Left lobe of liver (tissue), 2 donors: ENCODE measurements at regions not wholly inside any gene's neighbourhood (a gene's known extent, or its start where the extent isn't known, plus 50 kb on each side); places are given as distances from the start of the nearest gene placed in this dataset.

ENCODE experiments used
- ATAC-seq: fragments of 200-7000 bp; cut with Tn5 transposase; one replicate; pipeline ENCODE4 v1.9.1; 2020; ENCODE audit warnings: mild to moderate bottlenecking, moderate library complexity
- DNase-seq: peaks from one replicate; pipeline ENCODE4 v3.0.0-alpha.2; 2020; ENCODE audit warnings: low spot score
- donor health status: DM: no; HTN: no; CAD: no; lungs with moderate emphysema.
- donor health status: DM: no; HTN: yes; CAD: no.

DNA sequence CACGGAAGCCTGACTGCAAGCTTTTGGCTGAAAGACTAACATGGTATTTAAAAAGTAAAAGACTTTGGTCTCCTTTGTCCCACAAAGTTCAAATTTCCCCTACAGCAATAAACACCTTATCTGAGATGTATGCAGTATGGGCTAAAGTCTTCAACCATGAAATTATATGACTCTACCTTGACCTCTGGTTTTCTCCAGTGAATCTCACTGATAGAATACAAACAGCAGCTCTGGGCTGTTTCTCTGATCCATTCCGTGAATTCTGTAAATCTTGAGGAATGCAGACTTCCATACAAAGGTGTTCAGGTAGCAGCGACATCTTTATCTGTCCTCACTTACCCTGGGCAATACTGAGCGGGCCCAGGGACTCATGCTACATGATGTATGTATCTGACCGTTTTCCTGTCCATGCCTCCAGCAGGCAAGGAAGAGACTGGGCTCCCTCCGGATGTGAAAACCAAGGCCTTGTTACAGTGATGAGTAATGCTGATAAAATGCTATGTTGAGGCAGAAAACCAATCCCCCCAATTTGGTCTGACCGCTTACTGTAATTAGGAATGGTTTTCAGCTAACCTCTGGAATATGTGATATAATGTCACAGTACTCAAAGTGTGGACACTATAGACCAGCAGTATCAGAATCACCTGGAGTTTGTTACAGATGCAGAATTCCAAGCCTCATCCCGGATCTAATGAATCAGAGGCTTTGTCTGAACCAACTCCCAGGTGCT is 589.8 kb downstream of the HS3ST4 start:
- ATAC-seq = no peak
- no peak for DNase-seq

DNA sequence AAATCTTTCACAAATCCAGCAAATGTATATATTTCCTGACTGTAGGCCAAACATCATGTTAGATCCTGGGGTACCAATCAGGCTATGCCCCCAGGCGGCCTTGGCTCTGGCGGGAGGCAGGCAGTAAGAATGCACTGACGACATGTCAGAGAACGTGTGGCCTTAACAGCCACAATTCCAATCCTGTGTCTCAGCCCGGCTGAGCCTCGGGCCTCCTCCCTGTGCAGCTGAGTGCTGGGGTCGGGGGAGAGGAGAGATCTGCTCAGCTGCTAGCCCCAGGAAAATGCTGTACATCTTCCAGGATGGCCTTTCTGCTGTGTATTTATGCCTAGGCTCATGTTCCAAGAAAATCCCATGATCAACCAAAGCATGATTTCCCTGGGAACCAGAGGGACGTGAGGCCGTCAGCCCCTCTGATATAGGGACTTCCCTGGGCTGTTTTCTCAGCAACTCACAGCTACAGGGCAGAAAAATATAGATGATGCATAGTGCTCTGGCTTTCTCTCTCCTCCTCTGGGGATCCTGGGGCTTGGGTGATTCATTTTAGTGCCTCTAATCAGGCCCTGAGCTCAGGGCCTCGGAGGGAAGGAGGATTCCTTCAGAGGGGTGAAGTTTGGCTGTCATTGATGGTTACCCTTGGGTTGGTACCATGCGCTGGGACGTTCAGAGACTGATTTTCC is 604.0 kb downstream of the HS3ST4 start:
- DNase-seq = no peak
- no peak for ATAC-seq

DNA sequence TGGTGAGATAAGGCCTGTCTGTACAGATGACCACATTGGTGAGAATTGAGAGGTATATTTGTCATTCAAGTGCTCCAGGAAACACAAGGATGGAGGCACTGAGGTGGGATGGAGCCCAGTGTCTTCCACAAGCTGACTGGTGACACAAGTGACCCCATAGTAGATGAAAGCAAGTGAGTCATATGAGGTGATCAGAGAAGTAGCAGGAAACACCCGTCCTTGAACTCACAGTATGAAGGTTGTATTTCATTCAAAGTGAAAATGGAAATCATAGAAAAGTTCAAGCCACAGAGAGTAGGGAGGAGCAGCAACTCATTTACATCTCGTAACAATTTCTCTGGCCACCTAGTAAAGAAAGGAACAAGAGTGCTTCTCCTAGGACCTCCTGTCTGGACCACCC is 609.8 kb downstream of the HS3ST4 start:
- no peak for ATAC-seq

DNA sequence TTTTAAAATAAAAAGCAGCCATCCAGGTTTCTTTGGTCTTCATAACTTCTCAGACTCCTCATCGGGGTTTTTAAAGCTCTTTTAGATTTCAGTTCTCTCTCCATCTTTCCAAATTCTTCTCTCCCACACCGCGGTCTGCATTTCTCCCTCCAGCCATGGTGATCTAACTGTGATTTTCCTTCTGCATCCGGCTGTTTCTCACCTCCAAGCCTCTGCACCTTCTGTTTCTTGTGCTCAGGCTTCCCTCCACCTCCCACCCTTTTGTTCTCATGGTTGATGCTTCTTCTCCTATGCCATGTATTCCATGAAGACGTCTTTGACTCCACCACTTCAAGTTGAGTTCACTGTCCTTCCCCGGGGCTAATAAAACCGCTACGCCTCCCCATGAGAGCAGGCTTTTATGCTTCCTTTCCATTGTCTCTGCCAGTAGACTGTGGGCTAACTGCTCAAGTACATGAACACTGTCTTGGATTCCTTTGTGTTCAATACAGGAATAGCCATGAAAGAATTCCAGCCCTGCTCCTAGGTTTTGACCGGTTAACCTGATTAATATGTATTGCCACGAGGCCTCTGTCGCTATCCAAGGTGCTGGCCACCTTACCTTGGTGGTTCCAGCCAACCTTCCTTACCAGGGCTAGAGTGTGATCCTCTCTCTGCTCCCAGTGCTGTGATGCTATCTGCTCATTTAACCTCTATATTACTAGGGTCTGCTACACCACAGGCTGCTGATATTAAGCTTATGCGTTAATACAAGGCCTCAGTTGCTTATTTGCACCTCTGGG is 625.1 kb downstream of the HS3ST4 start:
- no peak for DNase-seq
- ATAC-seq = no peak

More for the DNA sequence above, 609.8 kb downstream of the HS3ST4 start:
- DNase-seq = no peak

DNA sequence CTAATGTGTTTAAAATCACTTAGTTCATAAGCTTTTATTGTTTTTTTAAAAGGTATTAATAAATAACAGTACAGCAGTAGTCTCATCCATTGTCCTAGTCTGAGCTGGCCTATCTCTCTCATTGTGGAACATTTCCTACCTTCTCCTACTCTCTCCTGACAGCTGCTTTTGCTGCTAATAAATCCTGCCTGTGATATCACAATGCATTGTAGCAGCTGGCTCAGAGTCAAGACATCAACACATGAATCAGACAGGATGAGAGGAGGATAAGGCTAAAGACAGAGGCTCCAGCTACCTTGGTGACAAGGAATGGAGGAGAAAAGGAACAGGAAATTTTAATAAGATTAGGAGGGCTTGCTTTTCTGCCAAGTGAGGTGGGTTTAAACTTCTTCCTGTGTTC is 626.1 kb downstream of the HS3ST4 start:
- ATAC-seq = no peak
- no peak for DNase-seq

DNA sequence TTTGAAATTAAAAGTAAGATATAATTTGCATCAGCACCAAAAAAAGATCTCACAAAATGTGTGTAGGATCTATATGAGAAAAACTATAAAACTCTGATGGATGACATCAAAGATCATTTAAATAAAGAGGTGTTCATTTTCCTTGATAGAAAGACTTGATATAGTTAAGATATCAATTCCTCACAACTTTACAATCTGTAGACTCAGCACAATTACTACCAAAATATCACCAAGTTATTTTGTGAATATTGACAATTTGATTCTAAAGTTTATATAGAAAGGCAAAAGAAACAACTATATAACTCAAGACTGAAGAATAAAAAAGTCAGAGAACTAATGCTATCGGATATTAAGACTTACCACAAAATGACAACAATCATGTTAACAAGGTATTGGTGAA is 638.9 kb downstream of the HS3ST4 start:
- ATAC-seq = no peak
- no peak for DNase-seq

DNA sequence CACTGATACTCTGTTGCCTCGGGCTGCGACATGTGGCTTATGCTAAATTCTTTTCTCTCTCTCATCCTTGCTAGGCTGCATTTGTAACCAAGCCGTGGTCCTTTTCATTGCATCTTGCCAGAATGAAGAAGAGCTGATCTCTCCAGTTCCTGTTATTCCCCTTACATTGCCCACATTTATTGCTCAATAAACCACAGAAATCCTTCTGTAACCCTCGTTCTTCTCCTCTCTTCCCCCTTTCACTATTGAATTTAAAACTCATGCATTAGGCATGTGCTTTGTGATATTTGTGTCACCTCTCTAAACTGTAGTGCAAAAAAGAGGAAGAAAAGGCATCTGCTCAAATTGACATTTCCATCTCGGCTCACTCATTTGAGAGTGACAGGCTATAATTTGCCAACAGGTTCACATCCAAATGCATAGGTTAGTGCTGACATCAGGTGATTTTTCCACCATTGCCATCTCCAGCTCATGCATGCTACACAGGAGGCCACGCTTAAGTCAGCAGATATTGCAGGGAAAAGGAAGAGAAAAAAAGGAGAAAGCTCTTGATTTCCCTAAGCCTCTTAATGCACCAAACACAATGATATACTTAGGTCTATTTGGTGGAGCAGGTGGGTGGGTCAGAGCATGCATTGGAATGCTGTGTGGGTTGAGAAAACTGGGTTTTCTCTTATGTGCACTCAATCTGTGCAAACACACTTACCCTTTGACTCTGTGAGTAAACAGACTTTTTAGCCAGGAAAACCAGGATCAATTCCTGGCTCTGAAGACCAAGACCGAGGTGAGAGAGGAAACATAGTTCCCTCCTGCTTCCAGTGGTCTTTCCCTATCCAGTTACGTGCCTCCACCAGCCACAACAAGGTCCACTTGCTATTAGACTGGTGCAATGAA is 642.7 kb downstream of the HS3ST4 start:
- DNase-seq = peak; percentile 44
- ATAC-seq = peak; percentile 94

DNA sequence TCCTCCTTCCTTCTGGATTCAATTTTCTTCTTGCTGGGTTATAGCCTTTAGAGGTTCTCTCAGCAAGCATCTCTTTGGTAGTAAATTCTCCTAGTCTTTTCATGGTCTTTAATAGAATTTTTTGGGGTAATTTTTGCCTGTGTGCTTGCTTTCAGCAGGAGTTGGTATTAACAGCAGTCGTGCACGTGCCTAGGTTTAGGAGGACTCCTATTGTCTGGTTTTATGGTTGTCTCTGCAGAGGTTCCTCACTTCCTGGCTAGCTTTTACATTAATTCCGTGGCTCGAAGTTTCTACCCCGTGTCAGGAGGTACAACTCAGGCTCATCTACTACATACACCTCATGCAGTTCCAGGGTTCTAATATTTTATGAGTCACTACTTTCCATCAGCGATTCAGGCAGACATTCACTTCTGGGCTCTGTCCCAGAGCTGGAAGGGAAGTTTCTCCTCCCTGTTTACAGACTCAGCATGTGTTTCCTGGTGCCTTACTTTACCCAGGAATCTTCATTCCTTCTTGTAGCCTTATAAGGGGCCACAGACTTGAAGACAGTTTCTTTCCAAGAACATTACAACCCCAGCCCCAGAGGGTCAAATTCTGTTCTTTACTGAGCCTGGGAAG is 643.6 kb downstream of the HS3ST4 start:
- ATAC-seq (peak; percentile 68), DNase-seq (no peak)

DNA sequence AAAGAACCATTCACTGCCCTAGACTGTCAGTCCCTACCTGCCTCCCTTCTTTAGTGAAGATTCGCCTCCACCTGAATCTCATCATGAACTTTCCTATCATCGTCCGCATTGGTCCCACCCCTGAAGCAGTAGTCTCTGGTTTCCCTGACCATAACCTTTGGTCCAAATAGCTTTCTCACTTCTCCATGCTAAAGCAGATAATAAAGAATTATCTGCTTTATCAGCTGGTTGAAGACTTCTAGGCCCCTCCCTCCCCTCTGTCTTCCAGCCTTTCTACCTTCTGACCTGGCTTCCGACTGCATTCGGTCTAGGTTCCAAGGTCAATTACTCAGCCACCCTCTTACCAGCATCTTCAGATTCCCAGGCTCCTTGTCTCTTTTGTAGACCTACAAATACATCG is 650.9 kb downstream of the HS3ST4 start:
- ATAC-seq (no peak), DNase-seq (no peak)

DNA sequence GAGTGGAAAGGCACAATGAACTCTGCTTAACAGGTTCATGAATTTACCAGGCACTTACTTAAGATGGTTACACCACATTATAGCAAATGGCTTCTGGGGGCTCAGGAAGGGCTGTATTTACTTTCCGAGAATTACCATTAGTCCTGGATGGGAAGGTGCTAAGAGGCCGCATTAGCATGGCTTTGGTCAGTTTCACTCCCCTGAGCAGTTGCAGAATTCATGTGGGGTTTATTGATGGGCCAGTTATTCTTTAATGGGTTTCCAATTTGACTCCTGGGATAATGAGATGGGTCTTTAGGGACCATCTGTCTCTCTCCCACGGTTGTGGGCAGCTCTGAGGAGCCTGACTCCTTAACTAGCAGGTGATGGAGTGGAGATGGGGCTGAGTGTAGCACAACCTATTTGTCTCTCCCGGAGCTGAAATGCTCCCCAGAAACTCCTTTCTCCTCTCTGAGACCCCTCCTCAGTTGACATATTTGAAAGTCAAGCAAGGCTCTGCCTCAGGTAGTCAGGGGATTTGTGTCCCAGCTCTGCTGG is 652.5 kb downstream of the HS3ST4 start:
- ATAC-seq = no peak
- DNase-seq = no peak

DNA sequence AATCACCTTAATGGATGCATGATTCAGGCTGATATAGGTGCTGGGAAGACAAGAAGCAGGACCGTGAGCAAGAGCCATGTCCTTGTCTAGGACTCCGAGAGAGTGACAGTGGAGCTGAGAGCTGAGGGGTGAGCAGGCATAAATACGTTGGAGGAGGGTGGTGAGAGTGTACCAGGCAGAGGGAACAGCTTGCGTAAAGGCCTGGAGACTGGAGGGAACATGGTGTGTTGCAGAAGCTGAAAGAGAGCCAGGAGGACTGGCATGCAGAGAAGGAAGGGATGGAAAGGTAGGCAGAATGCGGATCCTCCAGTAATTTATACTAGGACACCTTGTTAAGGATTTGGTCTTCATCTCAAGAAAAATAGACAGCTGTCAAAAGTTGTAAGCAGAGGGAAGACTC is 653.2 kb downstream of the HS3ST4 start:
- DNase-seq = no peak
- no peak for ATAC-seq

DNA sequence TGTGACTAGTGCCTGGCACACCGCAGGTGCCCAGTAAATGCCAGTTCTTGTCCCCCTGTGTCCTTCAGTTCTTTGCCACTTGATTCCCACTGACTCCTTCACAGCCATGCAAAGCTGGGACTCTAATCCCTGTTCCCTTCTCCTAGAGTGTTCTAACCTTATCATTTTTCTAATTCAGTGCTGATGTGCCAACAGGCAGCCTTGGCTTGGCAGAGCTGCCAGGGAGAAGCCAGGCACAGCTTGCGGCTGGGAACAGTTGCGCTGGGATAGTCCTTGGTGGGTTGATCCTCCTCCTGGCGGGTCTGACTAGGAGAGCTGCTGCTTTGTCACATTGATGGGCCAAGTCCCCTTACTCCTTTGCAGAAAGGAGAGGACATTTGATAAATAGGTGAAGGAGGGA is 654.2 kb downstream of the HS3ST4 start:
- DNase-seq (no peak), ATAC-seq (no peak)

DNA sequence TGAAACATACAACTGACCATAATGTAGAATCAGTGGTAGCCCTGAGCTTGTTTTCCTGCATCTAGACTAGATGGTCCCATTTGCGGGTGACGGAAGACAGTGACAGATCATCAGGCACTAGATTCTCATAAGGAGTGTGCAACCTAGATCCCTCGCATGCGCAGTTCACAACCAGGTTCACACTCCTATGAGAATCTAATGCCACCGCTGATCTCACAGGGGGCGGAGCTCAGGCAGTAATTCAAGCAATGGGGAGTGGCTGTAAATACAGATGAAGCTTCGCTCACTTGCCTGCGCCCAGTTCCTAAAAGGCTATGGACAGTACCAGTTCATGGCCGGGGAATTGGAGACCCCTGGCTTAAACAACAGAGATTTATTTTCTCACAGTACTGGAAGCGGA is 656.3 kb downstream of the HS3ST4 start:
- ATAC-seq (no peak), DNase-seq (no peak)

DNA sequence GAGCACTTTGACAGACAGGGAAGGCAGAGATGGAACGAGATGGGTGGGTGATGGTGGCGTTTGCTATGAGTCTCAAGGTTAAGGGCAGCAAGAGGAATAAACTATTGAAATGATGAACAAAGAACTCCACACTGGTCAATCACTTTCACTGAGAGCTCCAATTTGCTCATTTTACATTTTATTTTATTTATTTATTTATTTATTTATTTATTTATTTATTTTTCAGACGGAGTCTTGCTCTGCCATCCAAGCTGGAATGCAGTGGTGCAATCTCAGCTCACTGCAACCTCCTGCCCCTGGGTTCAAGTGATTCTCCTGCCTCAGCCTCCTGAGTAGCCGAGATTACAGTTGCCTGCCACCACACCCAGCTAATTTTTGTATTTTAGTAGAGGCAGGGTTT is 669.1 kb downstream of the HS3ST4 start:
- no peak for DNase-seq
- no peak for ATAC-seq

DNA sequence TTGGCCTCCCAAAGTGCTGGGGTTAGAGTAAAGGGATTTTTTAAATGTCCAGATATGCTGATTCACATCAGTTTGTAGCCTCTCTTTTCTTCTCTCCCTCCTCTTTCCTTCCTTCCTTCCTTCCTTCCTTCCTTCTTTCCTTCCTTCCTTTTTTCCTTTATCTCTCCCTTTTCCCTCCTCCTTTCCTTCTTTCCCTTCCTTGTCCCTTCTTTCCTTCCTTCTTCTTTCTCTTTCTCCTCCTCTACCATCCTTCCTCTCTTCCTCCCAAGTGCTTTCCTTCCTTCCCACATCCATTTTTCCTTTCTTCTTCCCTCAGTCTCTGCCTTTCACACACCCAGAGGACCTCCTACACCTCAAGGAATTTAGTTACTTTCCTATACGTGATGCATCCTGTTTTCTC is 671.8 kb downstream of the HS3ST4 start:
- DNase-seq = no peak
- ATAC-seq = no peak

DNA sequence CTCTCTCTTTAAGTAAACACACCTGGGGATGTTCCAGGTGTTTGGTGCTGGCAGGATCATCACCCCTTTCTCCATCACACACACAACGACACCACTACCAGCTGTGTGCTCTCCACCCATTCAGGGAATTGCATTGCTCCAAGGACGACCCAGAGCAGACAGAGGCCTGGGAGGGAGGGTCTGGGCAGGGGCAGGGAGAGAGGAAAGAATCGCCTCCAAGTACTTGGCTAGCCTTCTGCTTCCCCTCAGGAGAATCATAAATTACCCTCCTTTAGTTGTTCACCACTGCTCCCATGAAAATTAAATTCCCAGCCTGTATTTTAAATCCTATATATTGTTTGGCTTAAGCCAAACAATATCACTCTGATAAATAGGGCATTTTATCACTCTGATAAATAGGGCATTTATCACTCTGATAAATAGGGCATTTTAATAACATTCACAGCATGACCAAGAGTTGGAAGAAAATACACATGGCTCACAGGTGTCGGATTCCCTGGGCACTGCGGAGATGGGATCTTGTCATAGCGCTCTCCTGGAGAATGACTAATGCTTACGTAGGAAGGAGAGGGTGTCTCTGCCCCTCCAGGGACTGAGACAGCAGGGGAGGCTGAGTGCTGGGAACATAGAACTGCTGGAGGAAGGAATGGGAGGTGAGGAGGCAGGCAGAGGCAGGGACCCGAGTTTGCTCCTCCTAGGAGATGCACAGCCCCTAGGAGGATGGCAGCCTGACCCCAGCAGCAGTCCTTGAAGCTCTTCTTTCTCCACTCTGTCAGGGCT is 673.6 kb downstream of the HS3ST4 start:
- DNase-seq (no peak), ATAC-seq (no peak)

DNA sequence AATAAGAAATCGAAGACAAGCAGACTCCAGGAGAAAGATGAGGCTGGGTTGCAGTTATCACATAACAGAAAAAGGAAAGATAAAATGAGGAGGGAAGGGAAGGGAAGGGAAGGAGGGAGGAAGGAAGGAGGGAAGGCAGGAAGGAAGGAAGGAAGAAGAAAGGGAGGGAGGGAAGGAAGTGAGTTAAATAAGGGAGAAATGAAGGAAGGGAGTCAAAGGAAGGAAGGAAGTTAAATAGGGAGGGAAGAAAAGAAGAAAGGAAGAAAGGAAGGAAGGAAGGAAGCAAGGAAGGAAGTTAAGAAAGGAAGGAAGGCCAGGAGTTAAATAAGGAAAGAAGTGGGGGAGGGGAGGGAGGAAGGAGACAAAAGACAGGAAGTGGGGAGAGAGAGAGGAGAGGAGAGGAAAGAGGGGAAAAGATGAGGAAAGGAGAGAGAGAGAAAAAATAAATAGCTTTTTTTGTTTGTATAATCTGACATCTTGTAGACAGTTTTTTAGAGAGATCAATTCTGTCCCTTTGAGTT is 679.6 kb downstream of the HS3ST4 start:
- no peak for DNase-seq
- no peak for ATAC-seq

DNA sequence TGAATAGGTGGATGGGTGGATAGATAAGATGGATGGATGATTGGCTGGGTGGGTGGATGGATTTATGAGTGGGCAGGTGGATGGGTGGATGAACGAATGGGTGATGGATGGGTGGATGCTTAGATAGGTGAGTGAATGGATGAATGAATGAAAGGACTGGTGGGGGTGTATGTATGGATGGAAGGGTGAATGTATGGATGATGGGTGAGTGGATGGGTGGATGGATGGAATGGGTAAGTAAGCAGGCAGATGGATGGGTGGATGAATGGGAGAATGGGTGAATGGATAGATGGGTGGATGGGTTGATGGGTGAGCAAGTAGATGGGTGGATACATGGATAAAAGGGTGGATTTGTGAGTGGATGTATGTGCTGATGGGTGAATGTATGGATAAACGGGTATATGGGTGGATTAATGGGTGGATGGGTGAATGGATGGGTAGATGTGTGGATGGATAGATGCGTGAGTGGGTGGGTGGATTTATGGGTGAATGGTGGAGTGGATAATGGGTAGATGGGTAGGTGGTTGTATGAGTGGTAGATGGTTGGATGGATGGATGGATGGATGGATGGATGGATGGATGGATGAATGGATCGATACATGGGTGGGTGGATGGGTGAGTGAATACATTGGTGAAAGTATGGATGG is 682.6 kb downstream of the HS3ST4 start:
- DNase-seq (no peak), ATAC-seq (no peak)

DNA sequence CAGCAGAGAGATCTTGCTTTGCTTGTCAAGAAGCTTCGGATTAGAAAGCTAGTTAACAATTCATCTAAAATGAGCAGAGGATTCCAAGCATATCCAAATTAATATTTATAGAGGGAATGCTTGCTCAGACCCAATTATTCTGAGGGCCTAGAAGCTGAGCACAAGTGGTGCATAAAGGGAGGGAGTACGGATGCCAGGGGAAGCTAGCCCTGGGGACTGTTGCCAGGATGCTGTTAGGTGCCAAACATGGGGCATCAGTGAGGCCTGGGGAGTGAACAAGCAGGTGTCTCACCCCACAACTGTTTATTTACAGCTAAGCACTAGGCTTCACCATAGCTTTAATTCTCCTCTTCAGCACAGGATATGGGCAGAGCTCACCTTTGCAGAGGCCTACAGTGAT is 684.1 kb upstream of the C16orf82 start:
- no peak for ATAC-seq
- no peak for DNase-seq
